H9 (cell line): ENCODE measurements at regions not wholly inside any gene's neighbourhood (a gene's known extent, or its start where the extent isn't known, plus 50 kb on each side); places are given as distances from the start of the nearest gene placed in this dataset.

Source experiments
- DNase-seq: peaks from one replicate; pipeline ENCODE4 v3.0.0-alpha.2; 2017
- H2AFZ ChIP-seq: one replicate; pipeline ENCODE4 v1.6.1; 2013; ENCODE audit warnings: mild to moderate bottlenecking, low read length, control low read depth, moderate library complexity
- H2AK5ac ChIP-seq: 2 replicates; pipeline ENCODE4 v1.6.1; 2013; ENCODE audit warnings: low read length, control low read depth, mixed read lengths; ENCODE audit not compliant: insufficient read length
- H2BK120ac ChIP-seq: one replicate; pipeline ENCODE4 v1.6.1; 2013; ENCODE audit warnings: low read depth, mild to moderate bottlenecking, low read length, control low read depth, inconsistent platforms; ENCODE audit not compliant: poor library complexity, severe bottlenecking
- H2BK12ac ChIP-seq: 2 replicates; pipeline ENCODE4 v1.6.1; 2013; ENCODE audit warnings: low read length, control low read depth, mixed read lengths, low read depth; ENCODE audit not compliant: insufficient read length
- H2BK15ac ChIP-seq: 2 replicates; pipeline ENCODE4 v1.6.1; 2013; ENCODE audit warnings: low read depth, low read length, control low read depth
- H2BK20ac ChIP-seq: one replicate; pipeline ENCODE4 v1.6.1; 2013; ENCODE audit warnings: low read depth, mild to moderate bottlenecking, low read length, control low read depth, inconsistent platforms; ENCODE audit not compliant: poor library complexity, severe bottlenecking
- H2BK5ac ChIP-seq: 2 replicates; pipeline ENCODE4 v1.6.1; 2013; ENCODE audit warnings: low read length, control low read depth, mixed read lengths; ENCODE audit not compliant: insufficient read length
- H3K14ac ChIP-seq: 2 replicates; pipeline ENCODE4 v1.6.1; 2013; ENCODE audit warnings: low read length, control low read depth; ENCODE audit not compliant: insufficient read depth
- H3K18ac ChIP-seq: 2 replicates; pipeline ENCODE4 v1.6.1; 2013; ENCODE audit warnings: low read depth, mild to moderate bottlenecking, mixed read lengths, low read length, control low read depth; ENCODE audit not compliant: insufficient read length
- H3K23ac ChIP-seq: 2 replicates; pipeline ENCODE4 v1.6.1; 2013; ENCODE audit warnings: low read length, control low read depth, mixed read lengths, low read depth; ENCODE audit not compliant: insufficient read length
- H3K23me2 ChIP-seq: 2 replicates; pipeline ENCODE4 v1.6.1; 2013; ENCODE audit warnings: low read depth, mild to moderate bottlenecking, mixed read lengths, low read length, control low read depth; ENCODE audit not compliant: insufficient read length, poor library complexity, severe bottlenecking
- H3K27ac ChIP-seq: 2 replicates; pipeline ENCODE4 v1.5.1; 2013; ENCODE audit warnings: low read length, control low read depth, mixed read lengths, low read depth; ENCODE audit not compliant: insufficient read length
- H3K27me3 ChIP-seq: 2 replicates; pipeline ENCODE4 v1.6.1; 2013; ENCODE audit warnings: low read length, control low read depth, inconsistent platforms; ENCODE audit not compliant: insufficient read depth
- H3K4ac ChIP-seq: 2 replicates; pipeline ENCODE4 v1.6.1; 2013; ENCODE audit warnings: low read depth, mild to moderate bottlenecking, control low read depth, inconsistent platforms, low read length, moderate library complexity
- H3K4me1 ChIP-seq: 2 replicates; pipeline ENCODE4 v1.6.1; 2013; ENCODE audit warnings: low read length, control low read depth, inconsistent platforms; ENCODE audit not compliant: insufficient read depth
- H3K4me2 ChIP-seq: 2 replicates; pipeline ENCODE4 v1.6.1; 2013; ENCODE audit warnings: low read length, control low read depth, mixed read lengths; ENCODE audit not compliant: insufficient read length, insufficient read depth
- H3K56ac ChIP-seq: 2 replicates; pipeline ENCODE4 v1.6.1; 2013; ENCODE audit warnings: low read depth, mild to moderate bottlenecking, mixed read lengths, low read length, control low read depth; ENCODE audit not compliant: insufficient read length
- H3K79me1 ChIP-seq: 2 replicates; pipeline ENCODE4 v1.6.1; 2013; ENCODE audit warnings: low read depth, mild to moderate bottlenecking, moderate library complexity, low read length, control low read depth, inconsistent platforms; ENCODE audit not compliant: insufficient read depth, poor library complexity, severe bottlenecking
- H3K79me2 ChIP-seq: 2 replicates; pipeline ENCODE4 v1.6.1; 2013; ENCODE audit warnings: low read length, control low read depth, inconsistent platforms; ENCODE audit not compliant: insufficient read depth
- H3K9ac ChIP-seq: 2 replicates; pipeline ENCODE4 v1.6.1; 2013; ENCODE audit warnings: low read length, control low read depth, mixed read lengths; ENCODE audit not compliant: insufficient read length; ENCODE audit errors: extremely low read depth
- H3K9me3 ChIP-seq: one replicate; pipeline ENCODE4 v1.6.1; 2013; ENCODE audit warnings: low read depth, low read length, inconsistent platforms; ENCODE audit not compliant: control insufficient read depth
- H3T11ph ChIP-seq: one replicate; pipeline ENCODE4 v1.6.1; 2013; ENCODE audit warnings: mild to moderate bottlenecking, low read length, control low read depth, inconsistent platforms
- H4K20me1 ChIP-seq: one replicate; pipeline ENCODE4 v1.6.1; 2013; ENCODE audit not compliant: control insufficient read depth, insufficient read length, insufficient read depth
- H4K5ac ChIP-seq: 2 replicates; pipeline ENCODE4 v1.6.1; 2013; ENCODE audit warnings: low read depth, mild to moderate bottlenecking, mixed read lengths, low read length, control low read depth; ENCODE audit not compliant: insufficient read length
- H4K8ac ChIP-seq: replicated peaks from 2 replicates; pipeline ENCODE4 v1.6.1; 2013; ENCODE audit warnings: low read length, control low read depth, mixed read lengths, low read depth; ENCODE audit not compliant: insufficient read length
- H4K91ac ChIP-seq: 2 replicates; pipeline ENCODE4 v1.6.1; 2013; ENCODE audit warnings: low read depth, mild to moderate bottlenecking, moderate library complexity, mixed read lengths, low read length, control low read depth; ENCODE audit not compliant: insufficient read length
- H3K27ac Mint-ChIP-seq, 3 experiments: 2 replicates in 2 of 3; 3 replicates in 1 of 3; pipeline ENCODE4 v1.8.0; 2020 to 2021; ENCODE audit warnings: mixed read lengths in 3 of 3, mild to moderate bottlenecking in 1 of 3, moderate library complexity in 1 of 3
- H3K27me3 Mint-ChIP-seq: 2 replicates; pipeline ENCODE4 v1.8.0; 2021; ENCODE audit warnings: low read depth, mild to moderate bottlenecking, moderate library complexity, mixed read lengths
- H3K36me3 Mint-ChIP-seq, 3 experiments: 2 replicates in 2 of 3; 3 replicates in 1 of 3; pipeline ENCODE4 v1.8.0; 2020 to 2021; ENCODE audit warnings: low read depth in 3 of 3, mixed read lengths in 3 of 3; ENCODE audit not compliant: insufficient read depth in 1 of 3
- H3K4me1 Mint-ChIP-seq, 2 experiments: 2 replicates each; pipeline ENCODE4 v1.8.0; 2020; ENCODE audit warnings: mixed read lengths in 2 of 2
- H3K4me3 Mint-ChIP-seq, 2 experiments: 2 replicates in 1 of 2; 3 replicates in 1 of 2; pipeline ENCODE4 v1.8.0; 2020 to 2021; ENCODE audit warnings: mild to moderate bottlenecking in 2 of 2, mixed read lengths in 2 of 2, moderate library complexity in 1 of 2
- H3K9me3 Mint-ChIP-seq, 2 experiments: 2 replicates in 1 of 2; 3 replicates in 1 of 2; pipeline ENCODE4 v1.8.0; 2020; ENCODE audit warnings: mild to moderate bottlenecking in 2 of 2, mixed read lengths in 2 of 2, moderate library complexity in 1 of 2
- TF ChIP-seq, protein P1 (sequence below): fragments of 200-600 bp; sonication (generic); conservative IDR thresholded peaks from 3 replicates; pipeline ENCODE4 v1.8.0; 2021; ENCODE audit warnings: antibody characterized with exemption, mild to moderate bottlenecking

DNA sequence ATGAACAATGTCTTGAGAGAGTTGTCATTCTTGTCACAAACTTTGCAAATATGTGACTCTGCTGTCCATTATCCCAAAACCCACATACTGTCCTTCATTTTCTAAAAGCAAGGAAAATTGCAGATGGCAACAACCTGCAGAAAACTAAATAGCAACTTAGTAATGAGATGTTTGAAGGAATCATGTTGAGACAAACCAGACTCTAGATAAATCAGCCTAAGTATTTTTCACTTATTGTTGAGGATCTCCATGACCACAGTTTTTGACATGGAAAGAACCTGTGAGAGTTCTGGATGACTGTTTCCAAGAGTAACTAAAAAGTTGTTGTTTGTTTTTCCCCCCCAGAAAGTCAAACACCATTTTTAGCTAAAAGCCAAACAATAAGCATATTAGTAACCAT lies 535.2 kb upstream of the ZNF608 start:
- Mint-ChIP-seq H3K36me3 (no peaks in the 10 kb centered on the region), H3K4me3 (no peak overlapping the region), H3K27me3 (no peaks in the 10 kb centered on the region), H3K27ac (no peak overlapping the region), H3K9me3 (no peaks in the 10 kb centered on the region; a peak in 1 of 5 replicates), H3K4me1 (peaks cover 4 to 12% of the 10 kb centered on the region in 2 experiments; a peak in 3 of 4 replicates)
- no peak overlapping the region for H3K18ac ChIP-seq
- H2BK20ac ChIP-seq = no peak overlapping the region
- no peaks in the 10 kb centered on the region for H3K9me3 ChIP-seq
- H4K8ac ChIP-seq = no peak overlapping the region
- H2AK5ac ChIP-seq = no peak overlapping the region
- H3K4me2 ChIP-seq = no peak overlapping the region
- H2BK120ac ChIP-seq = no peak overlapping the region
- DNase-seq = no peak
- no peak overlapping the region for H3K4ac ChIP-seq
- H3K4me1 ChIP-seq = no peaks in the 10 kb centered on the region; the same call in 1 of the 2 replicates
- H2BK5ac ChIP-seq = no peak overlapping the region
- H3K23me2 ChIP-seq = no peaks in the 10 kb centered on the region
- no peak overlapping the region for H4K5ac ChIP-seq
- no peaks in the 10 kb centered on the region for H3K79me2 ChIP-seq
- H3K23ac ChIP-seq = no peak overlapping the region
- no peak overlapping the region for H2BK15ac ChIP-seq
- TF ChIP-seq, protein P1, sequence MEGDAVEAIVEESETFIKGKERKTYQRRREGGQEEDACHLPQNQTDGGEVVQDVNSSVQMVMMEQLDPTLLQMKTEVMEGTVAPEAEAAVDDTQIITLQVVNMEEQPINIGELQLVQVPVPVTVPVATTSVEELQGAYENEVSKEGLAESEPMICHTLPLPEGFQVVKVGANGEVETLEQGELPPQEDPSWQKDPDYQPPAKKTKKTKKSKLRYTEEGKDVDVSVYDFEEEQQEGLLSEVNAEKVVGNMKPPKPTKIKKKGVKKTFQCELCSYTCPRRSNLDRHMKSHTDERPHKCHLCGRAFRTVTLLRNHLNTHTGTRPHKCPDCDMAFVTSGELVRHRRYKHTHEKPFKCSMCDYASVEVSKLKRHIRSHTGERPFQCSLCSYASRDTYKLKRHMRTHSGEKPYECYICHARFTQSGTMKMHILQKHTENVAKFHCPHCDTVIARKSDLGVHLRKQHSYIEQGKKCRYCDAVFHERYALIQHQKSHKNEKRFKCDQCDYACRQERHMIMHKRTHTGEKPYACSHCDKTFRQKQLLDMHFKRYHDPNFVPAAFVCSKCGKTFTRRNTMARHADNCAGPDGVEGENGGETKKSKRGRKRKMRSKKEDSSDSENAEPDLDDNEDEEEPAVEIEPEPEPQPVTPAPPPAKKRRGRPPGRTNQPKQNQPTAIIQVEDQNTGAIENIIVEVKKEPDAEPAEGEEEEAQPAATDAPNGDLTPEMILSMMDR = no peak
- no peaks in the 10 kb centered on the region for H4K20me1 ChIP-seq
- H3K79me1 ChIP-seq = no peaks in the 10 kb centered on the region
- no peak overlapping the region for H2BK12ac ChIP-seq
- H3K9ac ChIP-seq = no peak overlapping the region
- H3T11ph ChIP-seq = no peak overlapping the region
- H3K27me3 ChIP-seq = no peaks in the 10 kb centered on the region
- no peak overlapping the region for H4K91ac ChIP-seq
- H3K27ac ChIP-seq = no peak overlapping the region
- no peak overlapping the region for H2AFZ ChIP-seq
- no peak overlapping the region for H3K14ac ChIP-seq
- H3K56ac ChIP-seq = no peak overlapping the region
